ENCODE measurements at regions not wholly inside any gene's neighbourhood (a gene's known extent, or its start where the extent isn't known, plus 50 kb on each side); places are given as distances from the start of the nearest gene placed in this dataset.

GRCh38 chr6:134729561-134729960 lies 220.3 kb downstream of the ALDH8A1 start:
- H3K4me3 ChIP-seq (ENCODE audit: low read depth, low read length): no peak overlapping the region
- no peak for TF ChIP-seq CTCF (IDR thresholded peaks at IDR 0.05; ENCODE audit: low read depth, low read length)

DNA sequence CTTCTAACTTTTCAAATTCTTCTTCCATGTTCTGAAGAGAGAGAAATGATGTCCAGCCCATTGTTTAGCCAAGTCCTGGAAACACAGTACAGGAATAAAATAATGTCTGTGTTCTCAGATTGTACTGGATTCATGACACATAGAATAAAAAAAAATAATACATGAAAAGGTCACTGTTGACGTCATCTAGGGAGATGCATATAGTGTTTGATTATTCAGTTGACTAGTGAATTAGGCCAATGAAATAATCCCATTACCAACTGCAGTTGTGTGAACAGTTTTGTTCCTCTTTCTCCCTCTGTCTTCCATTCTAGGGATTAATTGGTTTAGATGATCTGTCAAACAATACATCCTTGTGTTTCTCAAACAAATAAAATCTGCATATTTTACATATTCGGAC lies 222.8 kb downstream of the ALDH8A1 start:
- TF ChIP-seq CTCF (IDR thresholded peaks at IDR 0.05; ENCODE audit: low read depth, low read length): no peak
- no peak overlapping the region for H3K4me3 ChIP-seq (ENCODE audit: low read depth, low read length)

DNA sequence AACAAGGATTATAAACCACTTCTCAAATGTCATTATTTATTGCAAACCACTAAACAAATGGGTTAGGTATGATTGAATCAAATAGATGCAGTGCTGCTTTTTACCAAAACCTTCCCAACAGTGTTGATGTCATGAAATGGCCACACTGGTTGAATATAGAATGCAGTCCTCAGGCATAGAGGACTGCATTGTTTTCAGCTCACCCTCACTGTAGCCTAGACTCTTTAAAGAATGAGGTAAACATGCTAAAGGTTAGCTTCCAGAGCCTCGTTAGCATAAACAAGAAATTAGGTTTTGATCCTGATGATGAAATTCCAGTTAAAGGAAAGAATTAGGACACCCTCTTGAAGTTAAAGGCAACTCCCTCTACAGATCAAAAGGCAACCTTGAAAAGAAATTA lies 224.3 kb downstream of the ALDH8A1 start:
- no peak for TF ChIP-seq CTCF (IDR thresholded peaks at IDR 0.05; ENCODE audit: low read depth, low read length)

GRCh38 chr6:134724771-134725340 lies 225.0 kb downstream of the ALDH8A1 start:
- no peak overlapping the region for H3K4me3 ChIP-seq (ENCODE audit: low read depth, low read length)
- no peak for TF ChIP-seq CTCF (IDR thresholded peaks at IDR 0.05; ENCODE audit: low read depth, low read length)

More for the DNA sequence above, 224.3 kb downstream of the ALDH8A1 start:
- H3K4me3 ChIP-seq (ENCODE audit: low read depth, low read length): no peak overlapping the region

- H3K4me3 ChIP-seq (ENCODE audit: low read depth, low read length): no peak overlapping the region
- TF ChIP-seq CTCF (IDR thresholded peaks at IDR 0.05; ENCODE audit: low read depth, low read length): no peak
Observed at GRCh38 chr6:134723081-134723871, 226.6 kb downstream of the ALDH8A1 start.

- TF ChIP-seq CTCF (IDR thresholded peaks at IDR 0.05; ENCODE audit: low read depth, low read length): no peak
- H3K4me3 ChIP-seq (ENCODE audit: low read depth, low read length): no peak overlapping the region
Observed at GRCh38 chr6:134722200-134722870, 227.6 kb downstream of the ALDH8A1 start.

DNA sequence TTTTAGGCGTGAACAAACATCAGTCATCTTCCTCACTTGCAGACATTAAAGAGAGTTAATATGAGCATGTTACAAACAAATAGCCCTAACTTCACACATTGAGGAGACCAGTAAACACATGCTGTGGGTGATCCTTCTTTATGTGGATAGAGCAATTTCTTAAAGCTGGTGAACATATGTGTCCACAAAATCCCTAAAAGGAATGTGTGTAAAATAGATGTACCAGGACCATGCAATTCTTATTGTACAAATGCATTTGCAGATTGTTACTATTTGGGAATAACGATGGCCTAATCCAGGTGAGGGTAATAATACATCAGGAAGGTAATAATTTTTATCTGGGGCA lies 228.9 kb downstream of the ALDH8A1 start:
- no peak for TF ChIP-seq CTCF (IDR thresholded peaks at IDR 0.05; ENCODE audit: low read depth, low read length)
- H3K4me3 ChIP-seq (ENCODE audit: low read depth, low read length): no peak overlapping the region
